Ectodermal cell (in vitro differentiated cells): ENCODE measurements at regions not wholly inside any gene's neighbourhood (a gene's known extent, or its start where the extent isn't known, plus 50 kb on each side); places are given as distances from the start of the nearest gene placed in this dataset.

Source experiments
- H3K27ac ChIP-seq: 2 replicates; pipeline ENCODE4 v1.7.0; 2013; ENCODE audit warnings: mild to moderate bottlenecking, low read depth, low read length; ENCODE audit not compliant: insufficient read depth, poor library complexity, severe bottlenecking
- H3K27me3 ChIP-seq: 2 replicates; pipeline ENCODE4 v1.7.0; 2013; ENCODE audit warnings: mild to moderate bottlenecking, low read length; ENCODE audit not compliant: insufficient read depth, control insufficient read depth, poor library complexity, severe bottlenecking
- H3K36me3 ChIP-seq: one replicate; pipeline ENCODE4 v1.7.0; 2013; ENCODE audit warnings: low read length; ENCODE audit not compliant: control insufficient read depth, insufficient read depth
- H3K4me1 ChIP-seq: one replicate; pipeline ENCODE4 v1.7.0; 2013; ENCODE audit warnings: low read length; ENCODE audit not compliant: control insufficient read depth, insufficient read depth
- H3K4me3 ChIP-seq: 2 replicates; pipeline ENCODE4 v1.7.0; 2013; ENCODE audit warnings: low read depth, low read length, control low read depth; ENCODE audit not compliant: insufficient read depth
- H3K9me3 ChIP-seq: 2 replicates; pipeline ENCODE4 v1.7.0; 2013; ENCODE audit warnings: mild to moderate bottlenecking, low read length, moderate library complexity; ENCODE audit not compliant: control insufficient read depth
- WGBS, 2 experiments: methylation state at CpG; one replicate each; pipeline ENCODE4 v1.1.7; 2013; ENCODE audit warnings: missing lambda C conversion rate in 2 of 2; 5-methylcytosine and 5-hydroxymethylcytosine counted together

DNA sequence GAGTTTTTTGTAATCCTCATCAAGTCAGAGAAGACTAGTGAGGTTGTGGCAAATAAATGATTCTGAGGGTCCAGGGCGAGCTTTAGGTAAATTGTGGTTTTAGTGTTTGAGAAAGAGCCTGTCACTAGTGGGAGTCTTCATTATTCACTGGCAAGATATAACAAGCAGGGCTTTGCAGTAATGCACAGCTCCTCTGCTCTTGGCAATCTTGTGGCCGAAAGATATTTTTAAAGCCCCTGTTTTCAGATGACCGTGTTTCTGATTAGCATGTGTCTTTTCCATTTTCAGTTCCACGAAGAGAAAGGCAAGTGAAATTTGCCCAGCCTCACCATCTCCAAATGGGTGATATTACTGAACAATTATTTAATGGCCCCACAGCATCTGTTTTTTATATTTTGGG lies 154.0 kb upstream of the BCL6 start:
- no peaks in the 10 kb centered on the region for H3K36me3 ChIP-seq
- 89 to 94% methylated on average over 4 of the region's 4 CpGs for WGBS, 2 experiments
- no peaks in the 10 kb centered on the region for H3K27me3 ChIP-seq
- H3K27ac ChIP-seq: no peak overlapping the region
- no peaks in the 10 kb centered on the region for H3K4me1 ChIP-seq
- H3K4me3 ChIP-seq: no peak overlapping the region
- H3K9me3 ChIP-seq: no peaks in the 10 kb centered on the region

GRCh38 chr3:187900993-187901755 lies 155.9 kb upstream of the BCL6 start:
- 71 to 91% methylated on average over 4 of the region's 4 CpGs for WGBS, 2 experiments

DNA sequence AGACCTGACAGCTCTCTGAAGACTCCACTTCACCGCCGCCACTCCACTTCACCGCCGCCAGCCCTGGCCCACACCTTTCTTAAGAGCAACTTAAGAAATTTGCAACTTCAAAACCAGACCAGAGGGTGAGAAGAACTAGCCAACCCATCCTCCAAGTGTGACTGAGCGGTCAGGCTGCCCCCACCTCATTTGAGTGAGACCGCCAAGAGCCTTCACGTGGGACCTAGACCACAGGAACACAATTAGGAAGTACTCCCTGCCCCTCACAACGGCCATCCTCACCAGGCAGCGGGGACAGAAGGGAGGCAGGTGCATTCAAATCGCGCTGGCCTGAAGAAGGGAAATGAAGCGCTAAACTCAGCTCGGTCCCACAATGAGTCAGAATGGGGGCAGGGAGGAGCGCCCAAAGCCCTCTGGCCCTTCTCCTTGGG lies 156.8 kb upstream of the BCL6 start:
- Histone ChIP-seq H3K27ac (no peak overlapping the region), H3K9me3 (no peaks in the 10 kb centered on the region), H3K36me3 (no peaks in the 10 kb centered on the region), H3K4me1 (no peaks in the 10 kb centered on the region), H3K27me3 (no peaks in the 10 kb centered on the region), H3K4me3 (no peak overlapping the region)
- WGBS, 2 experiments: 93% methylated on average over 14 of the region's 14 CpGs

More at GRCh38 chr3:187900993-187901755, 155.9 kb upstream of the BCL6 start:
- Histone ChIP-seq H3K9me3 (no peaks in the 10 kb centered on the region), H3K27me3 (no peaks in the 10 kb centered on the region), H3K36me3 (no peaks in the 10 kb centered on the region), H3K27ac (no peak overlapping the region), H3K4me1 (no peaks in the 10 kb centered on the region), H3K4me3 (no peak overlapping the region)

DNA sequence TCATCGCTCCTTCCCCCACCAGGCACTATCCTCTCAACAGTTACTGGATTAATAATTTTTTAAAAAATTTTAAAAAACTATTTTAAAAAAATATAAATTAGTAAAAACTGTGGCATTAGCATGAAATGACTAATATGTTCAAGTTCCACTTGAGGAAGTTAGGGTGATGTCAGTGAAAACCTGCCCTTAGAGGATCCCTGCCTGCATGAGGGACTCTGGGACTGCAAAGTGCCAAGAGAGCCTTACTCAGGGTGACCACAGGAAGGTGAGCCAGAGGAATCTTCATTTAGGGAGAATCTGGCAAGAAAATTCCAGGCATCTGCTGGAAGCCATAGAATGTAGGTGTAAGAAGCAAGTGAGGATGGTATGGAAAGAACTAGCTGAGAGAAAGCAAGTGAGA lies 157.7 kb upstream of the BCL6 start:
- Histone ChIP-seq H3K27ac (no peak overlapping the region), H3K27me3 (no peaks in the 10 kb centered on the region), H3K9me3 (no peaks in the 10 kb centered on the region), H3K36me3 (no peaks in the 10 kb centered on the region), H3K4me1 (no peaks in the 10 kb centered on the region), H3K4me3 (no peak overlapping the region)
- WGBS, 2 experiments: 100% methylated on average over 1 of the region's 1 CpG; no CpG with 5 or more reads in 1 of the 2 experiments

GRCh38 chr3:187903697-187904096 lies 158.4 kb upstream of the BCL6 start:
- H3K27ac ChIP-seq: no peak overlapping the region
- H3K9me3 ChIP-seq: no peaks in the 10 kb centered on the region
- no peaks in the 10 kb centered on the region for H3K27me3 ChIP-seq
- H3K4me3 ChIP-seq: no peak overlapping the region
- H3K4me1 ChIP-seq: no peaks in the 10 kb centered on the region
- 91 to 94% methylated on average over 4 of the region's 4 CpGs for WGBS, 2 experiments
- no peaks in the 10 kb centered on the region for H3K36me3 ChIP-seq

- Histone ChIP-seq H3K9me3 (no peaks in the 10 kb centered on the region), H3K4me3 (no peak overlapping the region), H3K4me1 (no peaks in the 10 kb centered on the region), H3K36me3 (no peaks in the 10 kb centered on the region), H3K27me3 (no peaks in the 10 kb centered on the region), H3K27ac (no peak overlapping the region)
- WGBS, 2 experiments: 72 to 79% methylated on average over 5 of the region's 5 CpGs
These were observed 161.1 kb upstream of the BCL6 start for GRCh38 chr3:187906416-187906815.

GRCh38 chr3:187906920-187907319 lies 161.7 kb upstream of the BCL6 start:
- no peaks in the 10 kb centered on the region for H3K27me3 ChIP-seq
- WGBS, 2 experiments: 93 to 94% methylated on average over 2 to 3 of the region's 5 CpGs
- H3K9me3 ChIP-seq: no peaks in the 10 kb centered on the region
- no peaks in the 10 kb centered on the region for H3K4me1 ChIP-seq
- no peaks in the 10 kb centered on the region for H3K36me3 ChIP-seq
- no peak overlapping the region for H3K27ac ChIP-seq
- H3K4me3 ChIP-seq: no peak overlapping the region

DNA sequence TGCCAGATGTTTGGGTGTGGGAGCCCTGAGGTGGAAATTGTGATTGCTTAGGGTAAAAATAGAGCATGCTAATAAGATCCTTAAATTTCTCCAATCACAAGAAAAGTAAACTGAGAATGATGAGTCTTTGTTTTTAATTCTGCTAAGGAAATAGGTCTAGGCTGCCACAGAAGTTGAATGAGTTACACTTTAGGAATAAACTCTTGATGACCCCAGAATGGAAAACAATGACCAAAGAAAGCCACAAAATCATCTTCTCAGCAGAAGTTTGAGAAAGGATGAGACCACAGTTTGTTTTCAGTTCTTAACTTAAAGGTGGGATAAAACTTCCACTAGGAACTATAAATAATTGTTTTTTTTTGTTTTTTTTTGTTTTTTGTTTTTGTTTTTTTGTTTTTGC lies 164.6 kb upstream of the BCL6 start:
- Histone ChIP-seq H3K36me3 (no peaks in the 10 kb centered on the region), H3K4me3 (no peak overlapping the region), H3K9me3 (no peaks in the 10 kb centered on the region), H3K4me1 (no peaks in the 10 kb centered on the region), H3K27ac (no peak overlapping the region), H3K27me3 (no peaks in the 10 kb centered on the region)

- 95 to 100% methylated on average over 2 of the region's 3 CpGs for WGBS, 2 experiments
- H3K4me3 ChIP-seq: no peak overlapping the region
- H3K4me1 ChIP-seq: peaks cover 5% of the 10 kb centered on the region
- no peaks in the 10 kb centered on the region for H3K36me3 ChIP-seq
- H3K9me3 ChIP-seq: no peaks in the 10 kb centered on the region
- no peaks in the 10 kb centered on the region for H3K27me3 ChIP-seq
- H3K27ac ChIP-seq: no peak overlapping the region
These were observed 166.7 kb upstream of the BCL6 start for GRCh38 chr3:187912007-187912406.

- no peak overlapping the region for H3K4me3 ChIP-seq
- 86 to 94% methylated on average over 1 of the region's 2 CpGs for WGBS, 2 experiments
- no peaks in the 10 kb centered on the region for H3K36me3 ChIP-seq
- no peak overlapping the region for H3K27ac ChIP-seq
- no peaks in the 10 kb centered on the region for H3K27me3 ChIP-seq
- H3K4me1 ChIP-seq: peaks cover 5% of the 10 kb centered on the region
- no peaks in the 10 kb centered on the region for H3K9me3 ChIP-seq
These were observed 168.4 kb upstream of the BCL6 start for GRCh38 chr3:187913617-187914033.
